T-helper 2 cell treated with Interferon-gamma antibody and Interleukin-4, amounts not matched to agents 100 ng/mL and 5 ng/mL, for 36 hours (primary cell): ENCODE measurements at regions not wholly inside any gene's neighbourhood (a gene's known extent, or its start where the extent isn't known, plus 50 kb on each side); places are given as distances from the start of the nearest gene placed in this dataset.

Experiments used
- intact Hi-C: fragments of 100-400 bp; cut with micrococcal nuclease; formaldehyde crosslinking; loops from one replicate; pipeline ENCODE4 v1.15.1; 2023

- intact Hi-C loops: no loop called here
Observed at GRCh38 chr7:110607050-110607857, 483.7 kb upstream of the LRRN3 start.

GRCh38 chr7:110609336-110609735, 481.6 kb upstream of the LRRN3 start:
- intact Hi-C loops: no loop called here

GRCh38 chr7:110612680-110613079, 478.2 kb upstream of the LRRN3 start:
- intact Hi-C loops: no loop called here
